Spleen (tissue), 7 donors: ENCODE measurements at regions not wholly inside any gene's neighbourhood (a gene's known extent, or its start where the extent isn't known, plus 50 kb on each side); places are given as distances from the start of the nearest gene placed in this dataset.

Source experiments
- POLR2A ChIP-seq, 3 donors: fragments of 450-650 bp; IDR thresholded peaks; one replicate each; pipeline ENCODE4 v1.5.1; 2017; ENCODE audit warnings: antibody characterized with exemption in 3 of 3, mild to moderate bottlenecking in 1 of 3
- POLR2AphosphoS5 ChIP-seq, 3 donors: sonication (generic); formaldehyde crosslinking; IDR thresholded peaks; one replicate each; pipeline ENCODE4 v1.5.1; 2017; ENCODE audit warnings: antibody characterized with exemption in 3 of 3
- TF ChIP-seq, protein P1 (sequence below), 11 experiments: fragments of 200-600 bp in 7 of 11; fragments of 450-650 bp in 4 of 11; sonication (generic) in 4 of 11; IDR thresholded peaks in 8 of 11; conservative IDR thresholded peaks in 3 of 11; 1 replicate in 7 of 11; 2 replicates in 4 of 11; pipeline versions ENCODE4 v1.4.0 to v1.8.0; 2016 to 2021; ENCODE audit warnings: antibody characterized with exemption in 11 of 11, inconsistent platforms in 4 of 11, mild to moderate bottlenecking in 1 of 11
- donor health status: DM: no; HTN: no; CAD: no; lungs with moderate emphysema.
- donor health status: DM: no; HTN: no; CAD: no.
- donor health status: DM: no; HTN: no; CAD: no.

DNA sequence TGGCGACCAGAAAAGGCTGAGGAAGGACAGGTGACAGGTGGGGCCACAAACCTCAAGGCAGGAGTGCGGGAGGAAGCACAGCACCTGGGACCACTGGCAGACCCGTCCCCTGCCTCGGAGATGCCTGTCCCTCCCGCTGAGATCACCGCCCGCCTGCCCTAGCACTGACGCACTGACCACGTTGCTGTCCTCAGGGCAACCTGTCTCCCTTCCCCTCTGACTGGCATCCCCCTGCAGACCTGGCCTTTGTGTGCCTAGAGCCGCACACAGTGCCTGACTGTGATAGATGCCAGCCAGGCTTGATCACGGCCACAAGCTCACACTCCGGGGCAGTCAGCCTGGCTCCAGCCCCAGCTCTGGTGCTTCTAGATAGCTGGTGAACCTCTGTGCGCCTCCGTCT lies 58.4 kb upstream of the EN2 start:
- TF ChIP-seq, protein P1, sequence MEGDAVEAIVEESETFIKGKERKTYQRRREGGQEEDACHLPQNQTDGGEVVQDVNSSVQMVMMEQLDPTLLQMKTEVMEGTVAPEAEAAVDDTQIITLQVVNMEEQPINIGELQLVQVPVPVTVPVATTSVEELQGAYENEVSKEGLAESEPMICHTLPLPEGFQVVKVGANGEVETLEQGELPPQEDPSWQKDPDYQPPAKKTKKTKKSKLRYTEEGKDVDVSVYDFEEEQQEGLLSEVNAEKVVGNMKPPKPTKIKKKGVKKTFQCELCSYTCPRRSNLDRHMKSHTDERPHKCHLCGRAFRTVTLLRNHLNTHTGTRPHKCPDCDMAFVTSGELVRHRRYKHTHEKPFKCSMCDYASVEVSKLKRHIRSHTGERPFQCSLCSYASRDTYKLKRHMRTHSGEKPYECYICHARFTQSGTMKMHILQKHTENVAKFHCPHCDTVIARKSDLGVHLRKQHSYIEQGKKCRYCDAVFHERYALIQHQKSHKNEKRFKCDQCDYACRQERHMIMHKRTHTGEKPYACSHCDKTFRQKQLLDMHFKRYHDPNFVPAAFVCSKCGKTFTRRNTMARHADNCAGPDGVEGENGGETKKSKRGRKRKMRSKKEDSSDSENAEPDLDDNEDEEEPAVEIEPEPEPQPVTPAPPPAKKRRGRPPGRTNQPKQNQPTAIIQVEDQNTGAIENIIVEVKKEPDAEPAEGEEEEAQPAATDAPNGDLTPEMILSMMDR (IDR thresholded peaks at IDR 0.05 in 8 of 11, conservative IDR thresholded peaks at IDR 0.05 in 3 of 11) = no peak
- TF ChIP-seq POLR2A (IDR thresholded peaks at IDR 0.05) = no peak
- no peak for TF ChIP-seq POLR2AphosphoS5 (IDR thresholded peaks at IDR 0.05)
